HepG2 (cell line): ENCODE measurements at regions not wholly inside any gene's neighbourhood (a gene's known extent, or its start where the extent isn't known, plus 50 kb on each side); places are given as distances from the start of the nearest gene placed in this dataset.

Experiments
- ATAC-seq: fragments of 200-7000 bp; cut with Tn5 transposase; 3 replicates; pipeline ENCODE4 v1.9.1; 2020; ENCODE audit warnings: mild to moderate bottlenecking, moderate library complexity
- BruUV-seq: library from RNA; stranded (reverse); fragments of 400-500 nt; replicated peaks from 2 replicates; lab custom pipeline; 2021; lab: Mats Ljungman, UMichigan
- CTCF ChIA-PET: fragments of 300-600 bp; formaldehyde crosslinking; extraction: SDS; loops from one replicate; lab custom pipeline; 2021; ENCODE audit warnings: low total read pairs, inconsistent platforms, low intra/inter-chr PET ratio; lab: Yijun Ruan, JAX
- POLR2A ChIA-PET: fragments of 350-600 bp; sonication (Branson Sonifier 250); formaldehyde crosslinking; loops from one replicate; lab custom pipeline; 2020; ENCODE audit warnings: antibody characterized with exemption, inconsistent platforms; lab: Yijun Ruan, JAX
- DNase-seq: peaks from one replicate; pipeline ENCODE4 v3.0.0-alpha.2; 2015; ENCODE audit warnings: low spot score
- FAIRE-seq: peaks from 3 replicates; lab custom pipeline; 2011; peaks lifted over from hg19 to GRCh38; lab: Jason Lieb, UNC
- H2AFZ ChIP-seq: one replicate; pipeline ENCODE4 v1.6.1; 2011; ENCODE audit warnings: low read length, inconsistent platforms
- H3K27ac ChIP-seq: fragments of 300-600 bp; 3 replicates; pipeline ENCODE4 v1.8.0; 2011; ENCODE audit warnings: mixed run types, mild to moderate bottlenecking, mixed read lengths, low read length, inconsistent platforms; ENCODE audit not compliant: insufficient read depth; ENCODE audit errors: extremely low read length
- H3K27me3 ChIP-seq, 2 experiments: fragments of 200-600 bp in 1 of 2; 2 replicates in 1 of 2; 3 replicates in 1 of 2; pipeline versions ENCODE4 v1.6.0 to v1.8.0; 2011; ENCODE audit warnings: low read length in 2 of 2, mild to moderate bottlenecking in 2 of 2, moderate library complexity in 2 of 2, inconsistent platforms in 1 of 2; ENCODE audit not compliant: insufficient read depth in 2 of 2, control insufficient read depth in 1 of 2
- H3K36me3 ChIP-seq, 2 experiments: fragments of 200-600 bp in 1 of 2; replicated peaks in 1 of 2; 2 replicates in 1 of 2; 3 replicates in 1 of 2; pipeline versions ENCODE4 v1.5.1 to v1.8.0; 2011; ENCODE audit warnings: low read length in 2 of 2, inconsistent platforms in 1 of 2; ENCODE audit not compliant: insufficient read depth in 2 of 2, control insufficient read depth in 1 of 2
- H3K4me1 ChIP-seq: 2 replicates; pipeline ENCODE4 v1.5.1; 2012; ENCODE audit warnings: low read length, inconsistent platforms; ENCODE audit not compliant: insufficient read depth
- H3K4me2 ChIP-seq: 2 replicates; pipeline ENCODE4 v1.6.0; 2011; ENCODE audit warnings: low read depth, low read length, inconsistent platforms
- H3K4me3 ChIP-seq, 3 experiments: fragments of 200-600 bp in 1 of 3; sonication (generic), shearing (Covaris generic) in 1 of 3; replicated peaks in 1 of 3; 2 replicates each; pipeline ENCODE4 v1.5.1; 2011 to 2016; ENCODE audit warnings: low read length in 3 of 3, inconsistent platforms in 2 of 3, low read depth in 2 of 3, mild to moderate bottlenecking in 2 of 3, control low read depth in 1 of 3, mixed read lengths in 1 of 3; ENCODE audit not compliant: insufficient read depth in 1 of 3
- H3K79me2 ChIP-seq: one replicate; pipeline ENCODE4 v1.6.1; 2011; ENCODE audit warnings: low read length, inconsistent platforms; ENCODE audit not compliant: insufficient read depth
- H3K9ac ChIP-seq: 2 replicates; pipeline ENCODE4 v1.6.0; 2011; ENCODE audit warnings: mild to moderate bottlenecking, low read depth, low read length, inconsistent platforms; ENCODE audit not compliant: insufficient read depth
- H3K9me3 ChIP-seq: 2 replicates; pipeline ENCODE4 v1.5.1; 2012; ENCODE audit warnings: mild to moderate bottlenecking, low read length
- H4K20me1 ChIP-seq: 2 replicates; pipeline ENCODE4 v1.6.0; 2011; ENCODE audit warnings: inconsistent platforms, mild to moderate bottlenecking, low read length, moderate library complexity; ENCODE audit not compliant: insufficient read depth
- FIP1L1 ChIP-seq: fragments of 200-400 bp; formaldehyde crosslinking; IDR thresholded peaks from 2 replicates; pipeline ENCODE4 v1.6.1; 2018; ENCODE audit warnings: low read depth, mild to moderate bottlenecking, low read length, moderate library complexity, borderline replicate concordance; ENCODE audit not compliant: insufficient read depth
- HHEX ChIP-seq: IDR thresholded peaks from 2 replicates; pipeline ENCODE4 v1.6.1; 2016; ENCODE audit warnings: control low read depth
- MAFF ChIP-seq: IDR thresholded peaks from 2 replicates; pipeline ENCODE4 v1.6.1; 2011; ENCODE audit warnings: low read depth, low read length, improper control_type of control experiment
- MAFK ChIP-seq, 2 experiments: IDR thresholded peaks in 1 of 2; conservative IDR thresholded peaks in 1 of 2; 2 replicates each; pipeline ENCODE4 v1.6.1; 2011; ENCODE audit warnings: improper control_type of control experiment in 2 of 2, low read length in 2 of 2
- MYC ChIP-seq: sonication (generic); formaldehyde crosslinking; IDR thresholded peaks from 2 replicates; pipeline ENCODE4 v1.9.0; 2021; ENCODE audit warnings: missing genetic modification reagents, borderline replicate concordance
- ONECUT2 ChIP-seq: sonication (generic); formaldehyde crosslinking; IDR thresholded peaks from 2 replicates; pipeline ENCODE4 v1.4.0; 2020; ENCODE audit warnings: missing genetic modification reagents
- REXO4 ChIP-seq: sonication (generic); formaldehyde crosslinking; IDR thresholded peaks from 2 replicates; pipeline ENCODE4 v1.8.0; 2022; ENCODE audit warnings: missing genetic modification reagents, mild to moderate bottlenecking, borderline replicate concordance
- SIX4 ChIP-seq: sonication (generic); formaldehyde crosslinking; IDR thresholded peaks from 2 replicates; pipeline ENCODE4 v1.4.0; 2020; ENCODE audit warnings: missing genetic modification reagents
- SMYD3 ChIP-seq: sonication (generic); formaldehyde crosslinking; IDR thresholded peaks from 2 replicates; pipeline ENCODE4 v1.8.1; 2023; ENCODE audit warnings: mild to moderate bottlenecking, missing genetic modification reagents
- STAG1 ChIP-seq: sonication (generic); formaldehyde crosslinking; IDR thresholded peaks from 2 replicates; pipeline ENCODE4 v1.4.0; 2020; ENCODE audit warnings: missing genetic modification reagents
- ZFP36L2 ChIP-seq: sonication (generic); formaldehyde crosslinking; IDR thresholded peaks from 2 replicates; pipeline ENCODE4 v1.4.0; 2020; ENCODE audit warnings: missing genetic modification reagents
- ZNF629 ChIP-seq: sonication (generic); formaldehyde crosslinking; conservative IDR thresholded peaks from 2 replicates; pipeline ENCODE4 v1.5.0; 2020; ENCODE audit warnings: missing genetic modification reagents
- ZNF7 ChIP-seq: IDR thresholded peaks from 2 replicates; pipeline ENCODE4 v1.6.1; 2016; ENCODE audit warnings: missing biosample characterization, missing genetic modification reagents
- WGBS: methylation state at CpG from one replicate; pipeline ENCODE4 v1.1.6; 2017; ENCODE audit warnings: low lambda C conversion rate; 5-methylcytosine and 5-hydroxymethylcytosine counted together
- in situ Hi-C: cut with HindIII; loops from 2 replicates; pipeline ENCODE4 v1.10.0; 2017; ENCODE audit warnings: low pct_unique_long_range_greater_than_20kb; ENCODE audit not compliant: extremely low pct_ligation_motif_present
- intact Hi-C: fragments of 100-400 bp; cut with micrococcal nuclease; formaldehyde crosslinking; loops from one replicate; pipeline ENCODE4 v1.10.0; 2022; ENCODE audit not compliant: unreplicated experiment
- TF ChIP-seq, protein P1 (sequence below): sonication (generic); formaldehyde crosslinking; IDR thresholded peaks from 2 replicates; pipeline ENCODE4 v1.4.0; 2020; ENCODE audit warnings: missing genetic modification reagents

DNA sequence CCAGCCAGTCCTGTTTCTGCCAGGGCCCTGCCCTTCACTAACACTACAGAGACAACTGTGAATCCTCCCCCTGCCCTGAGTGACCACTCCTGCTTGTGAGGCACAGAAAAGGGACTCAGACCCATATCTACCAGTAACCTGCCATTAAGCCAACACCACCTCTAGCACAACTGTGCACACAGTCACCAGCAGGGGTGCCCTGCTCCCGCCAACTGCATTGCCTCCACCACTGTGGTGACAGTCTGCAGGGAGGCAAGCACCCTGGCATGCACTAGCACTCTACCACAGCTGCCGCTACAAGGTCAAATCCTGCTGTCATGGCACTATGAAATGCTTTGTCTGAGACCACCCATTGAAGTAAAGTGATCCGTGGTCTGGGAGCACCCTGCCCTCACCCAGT is 1028.5 kb upstream of the CDH9 start:
- in situ Hi-C loops = no loop called here
- no peaks in the 10 kb centered on the region for H3K36me3 ChIP-seq
- H3K4me2 ChIP-seq = no peak overlapping the region
- H3K9ac ChIP-seq = no peak overlapping the region
- 0 out of 2 replicates have a peak, but pooled peaks have one; percentile 7 for TF ChIP-seq STAG1 (CRISPR knock-in tag)
- TF ChIP-seq MYC (CRISPR knock-in tag) = no peak
- TF ChIP-seq ZNF629 = no peak
- no peak for TF ChIP-seq ONECUT2 (CRISPR knock-in tag)
- TF ChIP-seq HHEX (CRISPR knock-in tag) = no peak
- TF ChIP-seq ZFP36L2 = no peak
- CTCF ChIA-PET = no interaction called here
- POLR2A ChIA-PET = no interaction called here
- 6% methylated on average over 2 of the region's 3 CpGs for WGBS
- H3K9me3 ChIP-seq = no peaks in the 10 kb centered on the region
- H3K79me2 ChIP-seq = no peaks in the 10 kb centered on the region
- no TSS peak for BruUV-seq
- H3K27me3 ChIP-seq = no peaks in the 10 kb centered on the region
- FAIRE-seq = no peak
- no peak overlapping the region for H3K27ac ChIP-seq
- intact Hi-C loops = no loop called here
- H4K20me1 ChIP-seq = no peaks in the 10 kb centered on the region
- DNase-seq = no peak
- H3K4me3 ChIP-seq = no peak overlapping the region
- no peak overlapping the region for H2AFZ ChIP-seq
- peak; percentile 84 for ATAC-seq
- H3K4me1 ChIP-seq = no peaks in the 10 kb centered on the region

DNA sequence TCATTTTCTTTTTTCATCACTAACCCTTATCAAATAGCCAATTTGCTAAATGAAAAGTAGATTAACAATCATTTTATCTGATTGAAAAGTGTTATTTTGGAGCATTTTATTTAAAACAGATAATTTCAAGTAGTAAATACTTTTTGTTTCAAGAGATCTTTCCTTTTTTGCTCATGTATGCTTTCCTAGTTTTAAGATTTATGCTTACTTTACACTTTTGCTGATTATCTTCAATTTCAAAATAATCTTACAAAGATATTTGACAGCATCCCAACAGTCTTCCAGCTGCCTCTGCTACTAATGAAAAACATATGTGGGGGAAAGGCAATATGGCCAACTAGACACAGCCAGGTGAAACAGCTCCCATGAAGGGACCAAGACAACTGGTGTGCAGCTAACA is 1027.3 kb upstream of the CDH9 start:
- no peak for DNase-seq
- H3K27me3 ChIP-seq = no peaks in the 10 kb centered on the region
- intact Hi-C loops = no loop called here
- ATAC-seq = no peak
- CTCF ChIA-PET = no interaction called here
- TF ChIP-seq ZNF7 (CRISPR knock-in tag) (no peak), MAFF (peak; percentile 66), MAFK (conservative IDR thresholded peaks at IDR 0.05 in 1 of 2, IDR thresholded peaks at IDR 0.05 in 1 of 2; ENCODE audit: low read length in 2 of 2) (peak; percentile 52 to 67), SIX4 (CRISPR knock-in tag) (no peak), REXO4 (no peak), SMYD3 (CRISPR knock-in tag) (no peak), FIP1L1 (no peak)
- TF ChIP-seq, protein P1, sequence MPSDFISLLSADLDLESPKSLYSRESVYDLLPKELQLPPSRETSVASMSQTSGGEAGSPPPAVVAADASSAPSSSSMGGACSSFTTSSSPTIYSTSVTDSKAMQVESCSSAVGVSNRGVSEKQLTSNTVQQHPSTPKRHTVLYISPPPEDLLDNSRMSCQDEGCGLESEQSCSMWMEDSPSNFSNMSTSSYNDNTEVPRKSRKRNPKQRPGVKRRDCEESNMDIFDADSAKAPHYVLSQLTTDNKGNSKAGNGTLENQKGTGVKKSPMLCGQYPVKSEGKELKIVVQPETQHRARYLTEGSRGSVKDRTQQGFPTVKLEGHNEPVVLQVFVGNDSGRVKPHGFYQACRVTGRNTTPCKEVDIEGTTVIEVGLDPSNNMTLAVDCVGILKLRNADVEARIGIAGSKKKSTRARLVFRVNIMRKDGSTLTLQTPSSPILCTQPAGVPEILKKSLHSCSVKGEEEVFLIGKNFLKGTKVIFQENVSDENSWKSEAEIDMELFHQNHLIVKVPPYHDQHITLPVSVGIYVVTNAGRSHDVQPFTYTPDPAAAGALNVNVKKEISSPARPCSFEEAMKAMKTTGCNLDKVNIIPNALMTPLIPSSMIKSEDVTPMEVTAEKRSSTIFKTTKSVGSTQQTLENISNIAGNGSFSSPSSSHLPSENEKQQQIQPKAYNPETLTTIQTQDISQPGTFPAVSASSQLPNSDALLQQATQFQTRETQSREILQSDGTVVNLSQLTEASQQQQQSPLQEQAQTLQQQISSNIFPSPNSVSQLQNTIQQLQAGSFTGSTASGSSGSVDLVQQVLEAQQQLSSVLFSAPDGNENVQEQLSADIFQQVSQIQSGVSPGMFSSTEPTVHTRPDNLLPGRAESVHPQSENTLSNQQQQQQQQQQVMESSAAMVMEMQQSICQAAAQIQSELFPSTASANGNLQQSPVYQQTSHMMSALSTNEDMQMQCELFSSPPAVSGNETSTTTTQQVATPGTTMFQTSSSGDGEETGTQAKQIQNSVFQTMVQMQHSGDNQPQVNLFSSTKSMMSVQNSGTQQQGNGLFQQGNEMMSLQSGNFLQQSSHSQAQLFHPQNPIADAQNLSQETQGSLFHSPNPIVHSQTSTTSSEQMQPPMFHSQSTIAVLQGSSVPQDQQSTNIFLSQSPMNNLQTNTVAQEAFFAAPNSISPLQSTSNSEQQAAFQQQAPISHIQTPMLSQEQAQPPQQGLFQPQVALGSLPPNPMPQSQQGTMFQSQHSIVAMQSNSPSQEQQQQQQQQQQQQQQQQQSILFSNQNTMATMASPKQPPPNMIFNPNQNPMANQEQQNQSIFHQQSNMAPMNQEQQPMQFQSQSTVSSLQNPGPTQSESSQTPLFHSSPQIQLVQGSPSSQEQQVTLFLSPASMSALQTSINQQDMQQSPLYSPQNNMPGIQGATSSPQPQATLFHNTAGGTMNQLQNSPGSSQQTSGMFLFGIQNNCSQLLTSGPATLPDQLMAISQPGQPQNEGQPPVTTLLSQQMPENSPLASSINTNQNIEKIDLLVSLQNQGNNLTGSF (CRISPR knock-in tag) = no peak
- TF ChIP-seq, all 625 proteins: peak for 2
- in situ Hi-C loops = no loop called here
- Histone ChIP-seq H3K9ac (no peak overlapping the region), H2AFZ (no peak overlapping the region), H3K36me3 (no peaks in the 10 kb centered on the region), H4K20me1 (no peaks in the 10 kb centered on the region), H3K9me3 (no peaks in the 10 kb centered on the region), H3K79me2 (no peaks in the 10 kb centered on the region), H3K27ac (no peak overlapping the region), H3K4me1 (no peaks in the 10 kb centered on the region), H3K4me2 (no peak overlapping the region), H3K4me3 (no peak overlapping the region)
- FAIRE-seq = no peak
- POLR2A ChIA-PET = no interaction called here
- no TSS peak for BruUV-seq
